Osteocyte (in vitro differentiated cells): ENCODE measurements at regions not wholly inside any gene's neighbourhood (a gene's known extent, or its start where the extent isn't known, plus 50 kb on each side); places are given as distances from the start of the nearest gene placed in this dataset.

Source experiments
- DNase-seq: peaks from one replicate; pipeline ENCODE4 v3.0.0; 2021; ENCODE audit warnings: mixed read lengths; ENCODE audit not compliant: unreplicated experiment; ENCODE audit errors: extremely low spot score
- H3K27ac Mint-ChIP-seq: one replicate; pipeline ENCODE4 v1.8.0; 2021; ENCODE audit warnings: mild to moderate bottlenecking, mixed read lengths; ENCODE audit not compliant: unreplicated experiment
- H3K27me3 Mint-ChIP-seq: one replicate; pipeline ENCODE4 v1.8.0; 2021; ENCODE audit warnings: mixed read lengths; ENCODE audit not compliant: unreplicated experiment
- H3K36me3 Mint-ChIP-seq: one replicate; pipeline ENCODE4 v1.8.0; 2021; ENCODE audit warnings: mixed read lengths; ENCODE audit not compliant: unreplicated experiment
- H3K4me1 Mint-ChIP-seq: one replicate; pipeline ENCODE4 v1.8.0; 2021; ENCODE audit warnings: mixed read lengths; ENCODE audit not compliant: unreplicated experiment
- H3K4me3 Mint-ChIP-seq: one replicate; pipeline ENCODE4 v1.8.0; 2021; ENCODE audit warnings: mild to moderate bottlenecking, moderate library complexity, mixed read lengths; ENCODE audit not compliant: unreplicated experiment
- H3K9me3 Mint-ChIP-seq: one replicate; pipeline ENCODE4 v1.8.0; 2021; ENCODE audit warnings: mixed read lengths; ENCODE audit not compliant: unreplicated experiment
- TF ChIP-seq, protein P1 (sequence below): fragments of 200-600 bp; sonication (generic); IDR thresholded peaks from 2 replicates; pipeline ENCODE4 v1.5.0; 2021; ENCODE audit warnings: antibody characterized with exemption, mild to moderate bottlenecking, moderate library complexity

DNA sequence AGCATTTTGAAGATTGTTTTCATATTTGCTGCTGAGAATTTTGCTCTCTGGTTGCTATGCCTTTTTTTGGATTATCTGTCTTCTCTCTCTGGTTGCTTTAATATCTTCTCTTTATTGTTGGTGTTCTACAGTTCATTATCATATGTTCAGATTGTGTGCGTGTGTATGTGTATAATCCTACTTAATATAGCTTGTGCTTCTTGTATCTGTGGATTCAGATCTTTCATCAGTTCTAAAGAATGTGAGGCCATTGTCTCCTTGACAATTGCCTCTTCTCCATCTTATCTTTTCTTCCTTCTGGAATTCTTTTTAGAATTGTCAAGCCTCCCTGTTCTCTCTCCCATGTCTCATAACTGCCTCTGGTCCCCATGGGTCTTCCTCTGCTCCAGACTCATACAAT lies 195.4 kb downstream of the CDC5L start:
- Mint-ChIP-seq H3K9me3 (peaks cover 18% of the 10 kb centered on the region), H3K36me3 (peaks cover 7% of the 10 kb centered on the region), H3K4me1 (peaks cover 13% of the 10 kb centered on the region), H3K4me3 (no peak overlapping the region), H3K27ac (no peak overlapping the region), H3K27me3 (peaks cover 15% of the 10 kb centered on the region)
- no peak for DNase-seq
- TF ChIP-seq, protein P1, sequence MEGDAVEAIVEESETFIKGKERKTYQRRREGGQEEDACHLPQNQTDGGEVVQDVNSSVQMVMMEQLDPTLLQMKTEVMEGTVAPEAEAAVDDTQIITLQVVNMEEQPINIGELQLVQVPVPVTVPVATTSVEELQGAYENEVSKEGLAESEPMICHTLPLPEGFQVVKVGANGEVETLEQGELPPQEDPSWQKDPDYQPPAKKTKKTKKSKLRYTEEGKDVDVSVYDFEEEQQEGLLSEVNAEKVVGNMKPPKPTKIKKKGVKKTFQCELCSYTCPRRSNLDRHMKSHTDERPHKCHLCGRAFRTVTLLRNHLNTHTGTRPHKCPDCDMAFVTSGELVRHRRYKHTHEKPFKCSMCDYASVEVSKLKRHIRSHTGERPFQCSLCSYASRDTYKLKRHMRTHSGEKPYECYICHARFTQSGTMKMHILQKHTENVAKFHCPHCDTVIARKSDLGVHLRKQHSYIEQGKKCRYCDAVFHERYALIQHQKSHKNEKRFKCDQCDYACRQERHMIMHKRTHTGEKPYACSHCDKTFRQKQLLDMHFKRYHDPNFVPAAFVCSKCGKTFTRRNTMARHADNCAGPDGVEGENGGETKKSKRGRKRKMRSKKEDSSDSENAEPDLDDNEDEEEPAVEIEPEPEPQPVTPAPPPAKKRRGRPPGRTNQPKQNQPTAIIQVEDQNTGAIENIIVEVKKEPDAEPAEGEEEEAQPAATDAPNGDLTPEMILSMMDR, result no peak

DNA sequence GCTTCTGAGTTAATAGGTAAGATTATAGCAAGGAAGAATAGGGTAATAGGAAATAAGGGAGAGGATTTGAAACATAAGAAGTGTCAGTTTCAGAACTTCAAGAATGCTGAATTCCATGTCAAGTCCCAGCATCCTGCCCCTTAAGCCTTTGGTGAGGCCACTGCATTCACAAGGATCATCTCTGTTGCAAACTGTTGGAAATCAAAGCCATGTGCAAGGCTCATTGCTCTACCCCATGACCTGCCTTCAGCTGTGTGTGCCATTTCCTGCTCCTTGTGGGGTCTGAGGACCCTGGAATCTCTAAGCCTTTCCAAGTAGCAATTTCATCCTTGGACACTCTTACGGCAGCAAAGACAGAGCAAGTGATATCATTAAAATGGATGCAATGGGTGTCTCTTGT lies 203.0 kb downstream of the CDC5L start:
- TF ChIP-seq, protein P1, result no peak
- peaks cover 20% of the 10 kb centered on the region for H3K27me3 Mint-ChIP-seq
- H3K4me1 Mint-ChIP-seq, result peaks cover 7% of the 10 kb centered on the region
- H3K9me3 Mint-ChIP-seq, result peaks cover 9% of the 10 kb centered on the region
- H3K4me3 Mint-ChIP-seq, result no peak overlapping the region
- H3K27ac Mint-ChIP-seq, result no peak overlapping the region
- peak; percentile 13 for DNase-seq
- peaks cover 4% of the 10 kb centered on the region for H3K36me3 Mint-ChIP-seq

DNA sequence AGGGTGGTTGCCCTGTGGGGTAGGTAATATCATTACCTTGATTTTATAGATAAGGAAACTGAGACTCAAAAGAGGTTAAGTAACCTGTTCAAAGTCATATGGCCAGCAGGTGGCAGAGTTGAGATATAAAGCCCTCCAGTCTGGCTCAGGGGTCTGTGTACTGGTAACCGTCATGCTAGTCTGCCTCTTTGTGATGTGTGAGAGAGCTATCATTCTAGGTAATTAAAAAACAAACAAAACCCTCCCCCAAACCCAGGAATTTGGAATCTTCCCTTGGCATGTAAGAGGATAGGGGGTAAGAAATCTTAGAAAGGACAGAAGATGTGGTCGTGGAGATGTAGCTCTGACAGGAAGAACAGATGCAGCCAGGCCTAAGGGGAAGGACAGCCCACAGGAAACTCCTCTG lies 206.0 kb downstream of the CDC5L start:
- Mint-ChIP-seq H3K4me1 (peaks cover 7% of the 10 kb centered on the region), H3K27me3 (peaks cover 4% of the 10 kb centered on the region), H3K27ac (no peak overlapping the region), H3K9me3 (peaks cover 8% of the 10 kb centered on the region), H3K4me3 (no peak overlapping the region), H3K36me3 (no peaks in the 10 kb centered on the region)
- TF ChIP-seq, protein P1, result peak; percentile 68
- peak; percentile 66 for DNase-seq

DNA sequence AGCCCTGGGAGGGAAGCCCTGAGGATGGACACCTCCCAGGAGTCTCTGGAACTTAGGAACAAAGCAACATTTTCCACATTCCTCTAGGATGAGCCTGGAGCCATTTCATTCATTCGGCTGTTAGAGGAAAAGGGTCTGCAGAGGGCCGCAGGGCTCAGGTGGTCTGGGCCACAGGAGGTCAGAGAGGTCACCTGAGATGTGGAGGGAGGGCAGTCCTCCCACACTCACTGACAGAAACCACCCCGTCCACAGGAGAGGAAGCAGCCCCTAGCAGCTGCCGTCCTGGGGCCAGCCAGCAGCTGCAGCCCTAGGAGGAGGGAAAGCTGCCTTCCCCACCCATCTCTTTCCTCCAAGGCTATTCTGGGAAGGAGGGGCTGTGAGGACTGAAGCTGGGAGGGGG lies 207.0 kb downstream of the CDC5L start:
- H3K36me3 Mint-ChIP-seq, result no peaks in the 10 kb centered on the region
- H3K4me3 Mint-ChIP-seq, result no peak overlapping the region
- TF ChIP-seq, protein P1, result no peak
- H3K4me1 Mint-ChIP-seq, result peaks cover 7% of the 10 kb centered on the region
- no peak overlapping the region for H3K27ac Mint-ChIP-seq
- H3K27me3 Mint-ChIP-seq, result peaks cover 3% of the 10 kb centered on the region
- peaks cover 8% of the 10 kb centered on the region for H3K9me3 Mint-ChIP-seq
- DNase-seq, result peak; percentile 57

DNA sequence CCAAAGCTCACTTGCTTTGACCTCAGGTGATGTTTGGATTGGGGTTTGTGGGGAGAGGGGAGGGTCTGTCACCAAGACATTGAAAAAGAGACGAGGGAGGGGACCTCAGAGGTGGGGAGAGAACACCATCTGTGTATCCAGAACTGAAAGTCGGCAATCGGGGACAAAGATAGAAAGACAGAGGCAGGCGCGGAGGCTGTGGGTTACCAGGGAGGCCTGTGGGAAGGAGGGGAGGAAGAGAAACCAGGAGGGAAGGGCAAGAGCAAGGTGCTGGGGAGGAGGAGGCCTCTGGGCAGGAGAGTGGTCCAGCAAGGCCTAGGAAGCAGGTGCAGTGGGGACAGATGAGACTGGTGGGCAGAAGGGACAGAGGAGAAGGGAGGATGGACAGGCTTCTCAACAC lies 211.2 kb downstream of the CDC5L start:
- Mint-ChIP-seq H3K4me1 (peaks cover 5% of the 10 kb centered on the region), H3K36me3 (no peaks in the 10 kb centered on the region), H3K9me3 (peaks cover 8% of the 10 kb centered on the region), H3K4me3 (no peak overlapping the region), H3K27ac (no peak overlapping the region), H3K27me3 (peaks cover 3% of the 10 kb centered on the region)
- TF ChIP-seq, protein P1, result no peak
- DNase-seq, result no peak
